Esophagus muscularis mucosa (tissue), 4 donors: ENCODE measurements at regions not wholly inside any gene's neighbourhood (a gene's known extent, or its start where the extent isn't known, plus 50 kb on each side); places are given as distances from the start of the nearest gene placed in this dataset.

Experiments
- DNase-seq: peaks from one replicate; pipeline ENCODE4 v3.0.0-alpha.2; 2017; ENCODE audit errors: extremely low spot score
- H3K27ac ChIP-seq, 4 donors: fragments of 200-600 bp; sonication (generic); replicated peaks in 1 of 4; 1 replicate in 3 of 4; 2 replicates in 1 of 4; pipeline ENCODE4 v1.5.1; 2016 to 2019; ENCODE audit warnings: mild to moderate bottlenecking in 1 of 4
- H3K27me3 ChIP-seq, 4 donors: fragments of 200-600 bp; sonication (generic); one replicate each; pipeline versions ENCODE4 v1.5.1 to v1.6.0; 2016 to 2019
- H3K36me3 ChIP-seq, 4 donors: fragments of 200-600 bp; sonication (generic); one replicate each; pipeline ENCODE4 v1.5.1; 2016 to 2019
- H3K4me1 ChIP-seq, 4 donors: fragments of 200-600 bp; sonication (generic); one replicate each; pipeline ENCODE4 v1.5.1; 2016 to 2019
- H3K4me3 ChIP-seq, 4 donors: fragments of 200-600 bp; sonication (generic); 1 replicate in 2 of 4; 2 replicates in 2 of 4; pipeline ENCODE4 v1.5.1; 2016 to 2019; ENCODE audit warnings: mild to moderate bottlenecking in 4 of 4, moderate library complexity in 1 of 4
- H3K9me3 ChIP-seq, 4 donors: fragments of 200-600 bp; sonication (generic); 1 replicate in 3 of 4; 2 replicates in 1 of 4; pipeline ENCODE4 v1.5.1; 2016 to 2019
- EP300 ChIP-seq: sonication (generic); formaldehyde crosslinking; IDR thresholded peaks from one replicate; pipeline ENCODE4 v1.6.1; 2017; ENCODE audit warnings: antibody characterized with exemption
- POLR2A ChIP-seq: fragments of 450-650 bp; IDR thresholded peaks from one replicate; pipeline ENCODE4 v1.6.1; 2017; ENCODE audit warnings: antibody characterized with exemption, moderate library complexity, mild to moderate bottlenecking, low read depth
- POLR2AphosphoS5 ChIP-seq, 2 donors: sonication (generic); formaldehyde crosslinking; IDR thresholded peaks; one replicate each; pipeline ENCODE4 v1.6.1; 2017; ENCODE audit warnings: antibody characterized with exemption in 2 of 2
- WGBS: methylation state at CpG from one replicate; pipeline ENCODE4 v1.1.5; 2018; 5-methylcytosine and 5-hydroxymethylcytosine counted together
- intact Hi-C: fragments of 100-400 bp; cut with DNase I; formaldehyde crosslinking; loops from one replicate; pipeline ENCODE4 v1.15.1; 2023
- TF ChIP-seq, protein P1 (sequence below), 3 experiments: fragments of 200-600 bp in 2 of 3; fragments of 450-650 bp in 1 of 3; sonication (generic) in 2 of 3; IDR thresholded peaks; one replicate each; pipeline ENCODE4 v1.5.1; 2017 to 2019; ENCODE audit warnings: antibody characterized with exemption in 3 of 3, mild to moderate bottlenecking in 2 of 3, moderate library complexity in 1 of 3

- Histone ChIP-seq H3K4me3 (no peak overlapping the region), H3K9me3 (no peaks in the 10 kb centered on the region), H3K27me3 (no peaks in the 10 kb centered on the region), H3K4me1 (no peaks in the 10 kb centered on the region), H3K27ac (no peak overlapping the region), H3K36me3 (no peaks in the 10 kb centered on the region)
- intact Hi-C loops: no loop called here
- no peak for DNase-seq
- TF ChIP-seq, protein P1, sequence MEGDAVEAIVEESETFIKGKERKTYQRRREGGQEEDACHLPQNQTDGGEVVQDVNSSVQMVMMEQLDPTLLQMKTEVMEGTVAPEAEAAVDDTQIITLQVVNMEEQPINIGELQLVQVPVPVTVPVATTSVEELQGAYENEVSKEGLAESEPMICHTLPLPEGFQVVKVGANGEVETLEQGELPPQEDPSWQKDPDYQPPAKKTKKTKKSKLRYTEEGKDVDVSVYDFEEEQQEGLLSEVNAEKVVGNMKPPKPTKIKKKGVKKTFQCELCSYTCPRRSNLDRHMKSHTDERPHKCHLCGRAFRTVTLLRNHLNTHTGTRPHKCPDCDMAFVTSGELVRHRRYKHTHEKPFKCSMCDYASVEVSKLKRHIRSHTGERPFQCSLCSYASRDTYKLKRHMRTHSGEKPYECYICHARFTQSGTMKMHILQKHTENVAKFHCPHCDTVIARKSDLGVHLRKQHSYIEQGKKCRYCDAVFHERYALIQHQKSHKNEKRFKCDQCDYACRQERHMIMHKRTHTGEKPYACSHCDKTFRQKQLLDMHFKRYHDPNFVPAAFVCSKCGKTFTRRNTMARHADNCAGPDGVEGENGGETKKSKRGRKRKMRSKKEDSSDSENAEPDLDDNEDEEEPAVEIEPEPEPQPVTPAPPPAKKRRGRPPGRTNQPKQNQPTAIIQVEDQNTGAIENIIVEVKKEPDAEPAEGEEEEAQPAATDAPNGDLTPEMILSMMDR (IDR thresholded peaks at IDR 0.05): no peak
- TF ChIP-seq POLR2AphosphoS5 (IDR thresholded peaks at IDR 0.05) (no peak), EP300 (no peak), POLR2A (no peak)
- 83% methylated on average over 2 of the region's 2 CpGs for WGBS
Measured at GRCh38 chr17:53092072-53092471, 730.7 kb upstream of the KIF2B start.

DNA sequence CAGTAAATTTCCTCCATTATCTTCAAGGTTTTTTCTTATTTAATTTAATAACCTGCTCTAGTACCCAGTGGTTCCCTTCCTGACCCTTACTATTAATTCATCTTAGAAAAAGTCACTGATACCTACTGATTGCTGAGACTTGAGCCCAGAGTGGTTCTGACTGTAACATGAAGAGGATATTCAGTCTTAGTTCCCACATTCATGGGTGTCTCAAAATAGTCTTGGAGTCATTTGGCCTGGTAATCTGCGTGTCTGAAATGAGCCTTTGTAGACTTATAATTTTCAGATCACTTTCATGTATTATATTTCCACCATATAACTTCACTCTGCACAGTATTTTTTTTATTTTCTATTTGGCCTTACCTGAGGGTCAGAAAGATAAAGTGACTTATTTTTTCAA is 732.0 kb upstream of the KIF2B start:
- no peak overlapping the region for H3K4me3 ChIP-seq
- no peak for DNase-seq
- H3K27ac ChIP-seq: no peak overlapping the region
- no peaks in the 10 kb centered on the region for H3K36me3 ChIP-seq
- no peaks in the 10 kb centered on the region for H3K4me1 ChIP-seq
- H3K9me3 ChIP-seq: no peaks in the 10 kb centered on the region
- intact Hi-C loops: no loop called here
- TF ChIP-seq POLR2A: no peak
- TF ChIP-seq EP300: no peak
- TF ChIP-seq, protein P1 (IDR thresholded peaks at IDR 0.05): no peak
- no peak for TF ChIP-seq POLR2AphosphoS5 (IDR thresholded peaks at IDR 0.05)
- WGBS: 86% methylated on average over 1 of the region's 1 CpG
- no peaks in the 10 kb centered on the region for H3K27me3 ChIP-seq

GRCh38 chr17:53088481-53088880 is 734.2 kb upstream of the KIF2B start:
- intact Hi-C loops: no loop called here
- Histone ChIP-seq H3K4me3 (no peak overlapping the region), H3K27me3 (no peaks in the 10 kb centered on the region), H3K9me3 (no peaks in the 10 kb centered on the region), H3K36me3 (no peaks in the 10 kb centered on the region), H3K4me1 (no peaks in the 10 kb centered on the region), H3K27ac (no peak overlapping the region)
- no peak for DNase-seq
- 78% methylated on average over 6 of the region's 6 CpGs for WGBS
- TF ChIP-seq POLR2A (no peak), EP300 (no peak), POLR2AphosphoS5 (IDR thresholded peaks at IDR 0.05) (no peak)
- TF ChIP-seq, protein P1 (IDR thresholded peaks at IDR 0.05): no peak

DNA sequence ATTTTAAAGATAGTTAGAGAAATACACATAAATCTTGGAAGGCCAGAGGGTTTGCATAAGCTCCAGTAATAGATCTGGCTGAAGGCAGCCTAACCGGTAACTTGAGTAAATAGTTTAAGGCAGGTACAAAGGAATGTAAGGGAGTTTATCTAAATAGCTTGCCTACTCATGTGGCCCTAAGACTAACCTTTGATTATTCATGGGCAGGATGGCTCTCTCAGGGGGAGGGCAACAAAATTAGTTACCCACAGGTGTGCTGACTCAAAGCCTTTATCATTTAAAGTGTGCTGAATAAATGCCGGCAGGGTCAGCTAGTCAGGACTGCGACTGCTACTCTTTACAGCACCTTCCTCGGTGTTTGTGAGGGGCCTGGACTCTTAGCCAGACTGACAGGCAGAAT is 761.3 kb upstream of the KIF2B start:
- Histone ChIP-seq H3K4me3 (no peak overlapping the region), H3K4me1 (no peaks in the 10 kb centered on the region)

GRCh38 chr17:53058031-53058430 is 764.7 kb upstream of the KIF2B start:
- H3K27me3 ChIP-seq: no peaks in the 10 kb centered on the region
- H3K4me1 ChIP-seq: no peaks in the 10 kb centered on the region
- DNase-seq: no peak
- no peak overlapping the region for H3K27ac ChIP-seq
- intact Hi-C loops: no loop called here
- no peaks in the 10 kb centered on the region for H3K36me3 ChIP-seq
- no peak for TF ChIP-seq EP300
- no peak for TF ChIP-seq POLR2A
- TF ChIP-seq POLR2AphosphoS5 (IDR thresholded peaks at IDR 0.05): no peak
- TF ChIP-seq, protein P1 (IDR thresholded peaks at IDR 0.05): no peak
- WGBS: 69% methylated on average over 4 of the region's 4 CpGs
- H3K4me3 ChIP-seq: no peak overlapping the region
- H3K9me3 ChIP-seq: peaks cover 0 to 7% (median 2%) of the 10 kb centered on the region in 4 donors

More for the DNA sequence above, 761.3 kb upstream of the KIF2B start:
- Histone ChIP-seq H3K9me3 (peaks cover 0 to 5% (median 0%) of the 10 kb centered on the region in 4 donors), H3K36me3 (no peaks in the 10 kb centered on the region), H3K27ac (no peak overlapping the region), H3K27me3 (no peaks in the 10 kb centered on the region)
- intact Hi-C loops: no loop called here
- WGBS: 52% methylated on average over 4 of the region's 4 CpGs
- no peak for TF ChIP-seq POLR2A
- TF ChIP-seq POLR2AphosphoS5 (IDR thresholded peaks at IDR 0.05): no peak
- TF ChIP-seq, protein P1 (IDR thresholded peaks at IDR 0.05): no peak
- DNase-seq: no peak
